NCI-H524 treated with DMSO at 0.1 percent for 48 hours (cell line): ENCODE measurements at regions not wholly inside any gene's neighbourhood (a gene's known extent, or its start where the extent isn't known, plus 50 kb on each side); places are given as distances from the start of the nearest gene placed in this dataset.

Experiments
- DNase-seq: peaks from one replicate; lab custom pipeline; 2025; lab: John Stamatoyannopoulos, UW

GRCh38 chr20:50242548-50242862, 51.9 kb downstream of the CEBPB start:
- DNase-seq = no peak

- DNase-seq = no peak
Measured at GRCh38 chr20:50242863-50243609, 52.4 kb downstream of the CEBPB start.

GRCh38 chr20:50243610-50244351, 53.2 kb downstream of the CEBPB start:
- no peak for DNase-seq

- no peak for DNase-seq
Measured at GRCh38 chr20:50244352-50245149, 53.9 kb downstream of the CEBPB start.

GRCh38 chr20:50245498-50246366, 55.1 kb downstream of the CEBPB start:
- DNase-seq = no peak

GRCh38 chr20:50246367-50247195, 56.0 kb downstream of the CEBPB start:
- no peak for DNase-seq

- no peak for DNase-seq
Measured at GRCh38 chr20:50247196-50248094, 56.8 kb downstream of the CEBPB start.

GRCh38 chr20:50248104-50248641, 57.5 kb downstream of the CEBPB start:
- DNase-seq = no peak

DNA sequence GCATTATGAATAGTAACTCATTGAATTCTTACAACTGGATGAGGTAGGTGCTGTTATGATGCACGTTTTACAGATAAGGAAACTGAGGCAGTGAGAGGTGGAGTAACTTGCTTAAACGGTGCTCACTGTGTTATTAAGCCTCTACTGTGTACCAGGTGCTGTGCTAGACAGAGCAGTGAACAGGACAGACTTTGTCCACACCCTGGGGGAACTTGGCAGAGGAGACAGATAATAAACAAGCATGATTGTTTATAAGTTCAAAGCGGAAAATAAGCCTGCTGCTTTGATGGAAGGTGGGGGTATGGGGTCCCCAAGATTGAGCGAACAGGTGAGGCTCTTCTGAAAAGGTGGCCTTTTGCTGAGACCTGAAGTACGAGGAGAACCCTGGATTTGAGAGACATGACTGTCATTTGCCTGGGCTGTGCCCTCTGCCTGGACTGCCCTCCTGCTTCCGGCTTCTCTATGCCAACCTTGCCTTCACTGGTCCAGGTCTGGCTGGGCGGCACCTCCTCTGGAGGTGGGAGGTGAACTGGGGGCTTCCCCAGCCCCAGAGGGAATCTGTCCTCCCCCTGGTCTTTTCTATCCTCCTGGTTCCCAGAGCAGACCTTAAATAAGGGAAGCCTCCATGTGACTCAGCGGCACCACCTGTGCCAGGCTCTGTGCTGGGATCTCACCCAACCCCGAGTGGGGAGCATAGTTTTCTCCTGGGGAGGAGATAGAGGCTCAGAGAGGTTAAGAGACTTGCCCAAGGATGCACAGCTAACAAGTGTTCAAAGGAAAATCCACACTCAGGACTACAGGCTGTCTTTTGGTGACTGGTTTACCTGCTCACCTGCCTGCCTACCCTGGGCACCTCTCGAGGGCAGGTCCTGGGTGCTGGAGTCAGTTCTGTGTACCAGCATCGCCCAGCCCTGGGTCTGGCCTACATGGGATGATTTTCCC, 59.1 kb downstream of the CEBPB start:
- no peak for DNase-seq

GRCh38 chr20:50250679-50251382, 60.2 kb downstream of the CEBPB start:
- DNase-seq = no peak

DNA sequence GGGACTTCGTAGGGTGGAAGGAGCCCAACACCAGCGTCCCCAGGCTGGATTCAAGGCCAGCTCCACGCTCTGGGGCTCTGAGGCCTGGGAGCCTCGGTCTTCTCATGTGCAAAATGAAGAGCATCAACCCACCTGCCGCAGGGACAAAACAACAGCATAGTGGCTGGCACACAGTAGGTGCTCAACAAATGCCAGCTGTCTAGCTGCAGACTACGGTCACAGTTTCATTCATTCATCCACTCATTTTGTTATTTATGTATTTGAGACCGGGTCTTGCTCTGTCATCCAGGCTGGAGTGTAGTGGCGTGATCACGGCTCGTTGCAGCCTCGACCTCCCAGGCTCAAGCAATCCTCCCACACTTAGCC, 60.7 kb downstream of the CEBPB start:
- DNase-seq = no peak

DNA sequence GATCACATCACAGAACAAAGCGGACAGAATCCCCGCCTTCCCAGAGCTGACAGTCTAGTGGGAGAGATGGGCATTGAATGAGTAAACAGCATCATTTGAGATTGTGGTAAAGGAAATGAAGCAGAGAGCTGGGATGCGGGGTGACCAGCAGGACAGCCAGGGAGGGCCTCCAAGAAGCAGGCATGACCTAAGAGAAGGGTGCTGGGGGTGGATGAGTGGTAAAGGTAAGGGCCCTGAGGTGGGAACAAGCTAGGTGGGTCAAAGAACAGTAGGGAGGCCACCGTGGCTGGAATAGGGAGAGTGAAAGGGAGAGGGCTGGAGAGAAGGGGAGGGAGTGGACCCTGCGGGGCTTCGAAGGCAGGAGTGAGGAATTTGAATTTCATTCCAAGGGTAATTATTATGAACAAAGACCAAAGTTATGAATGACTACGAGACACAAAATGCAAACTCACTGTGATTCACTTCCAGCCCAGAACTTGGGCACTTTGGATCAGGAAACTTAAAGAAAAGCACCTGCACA, 61.4 kb downstream of the CEBPB start:
- no peak for DNase-seq

GRCh38 chr20:50252701-50253100, 62.1 kb downstream of the CEBPB start:
- DNase-seq = no peak

- no peak for DNase-seq
Measured at GRCh38 chr20:50253101-50253500, 62.5 kb downstream of the CEBPB start.

GRCh38 chr20:50254466-50255079, 63.9 kb downstream of the CEBPB start:
- no peak for DNase-seq

DNA sequence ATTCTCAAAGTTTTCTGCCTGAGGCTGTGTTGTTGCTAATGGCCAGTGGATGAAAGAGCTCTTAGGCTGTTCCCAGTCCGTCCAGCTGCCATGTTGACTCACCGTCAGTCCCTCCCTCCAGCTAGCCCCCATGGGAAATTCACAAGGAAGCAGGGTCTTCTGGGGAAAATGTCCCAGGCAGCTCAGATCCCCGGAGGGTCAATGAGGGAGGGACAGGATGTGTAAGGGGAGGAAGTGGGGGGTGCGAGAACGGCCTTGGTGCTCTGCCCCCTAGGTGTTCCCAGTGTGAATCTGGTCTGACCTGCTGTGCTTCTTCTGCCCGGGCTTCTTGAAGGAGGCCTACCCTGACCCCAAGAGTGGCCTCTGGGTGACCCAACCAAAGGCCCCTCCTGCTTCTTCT, 65.9 kb downstream of the CEBPB start:
- DNase-seq = no peak

DNA sequence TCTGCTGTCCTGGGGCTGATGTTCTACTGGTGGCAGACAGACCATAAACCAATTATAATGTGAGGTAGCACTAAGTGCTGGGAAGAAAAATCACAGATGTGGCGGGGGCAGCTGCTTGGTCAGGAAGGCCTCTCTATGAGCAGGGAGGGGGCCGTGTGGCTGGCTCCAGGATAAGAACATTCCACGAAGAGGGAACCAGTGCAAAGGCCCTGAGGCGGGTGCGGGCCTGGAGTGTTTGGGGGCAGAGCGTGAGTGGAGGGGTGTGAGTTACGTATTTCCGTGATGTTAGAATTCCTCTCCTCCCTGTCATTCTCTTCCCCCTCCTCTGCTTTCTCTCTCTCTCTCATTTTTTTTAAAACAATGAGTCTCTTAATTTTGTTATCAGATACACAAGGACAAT, 67.2 kb downstream of the CEBPB start:
- DNase-seq = no peak
